SH-SY5Y (cell line): ENCODE measurements at regions not wholly inside any gene's neighbourhood (a gene's known extent, or its start where the extent isn't known, plus 50 kb on each side); places are given as distances from the start of the nearest gene placed in this dataset.

ENCODE experiments used
- GATA2 ChIP-seq: IDR thresholded peaks from 2 replicates; pipeline ENCODE4 v1.6.1; 2011; ENCODE audit warnings: mild to moderate bottlenecking, low read depth, low read length
- GATA3 ChIP-seq: IDR thresholded peaks from 2 replicates; pipeline ENCODE4 v1.6.1; 2011; ENCODE audit warnings: low read depth, mild to moderate bottlenecking, low read length, moderate library complexity

GRCh38 chr6:27532820-27533538, 60.1 kb upstream of the ZNF184 start:
- TF ChIP-seq GATA3 (no peak), GATA2 (no peak)
